ENCODE measurements at regions not wholly inside any gene's neighbourhood (a gene's known extent, or its start where the extent isn't known, plus 50 kb on each side); places are given as distances from the start of the nearest gene placed in this dataset.

DNA sequence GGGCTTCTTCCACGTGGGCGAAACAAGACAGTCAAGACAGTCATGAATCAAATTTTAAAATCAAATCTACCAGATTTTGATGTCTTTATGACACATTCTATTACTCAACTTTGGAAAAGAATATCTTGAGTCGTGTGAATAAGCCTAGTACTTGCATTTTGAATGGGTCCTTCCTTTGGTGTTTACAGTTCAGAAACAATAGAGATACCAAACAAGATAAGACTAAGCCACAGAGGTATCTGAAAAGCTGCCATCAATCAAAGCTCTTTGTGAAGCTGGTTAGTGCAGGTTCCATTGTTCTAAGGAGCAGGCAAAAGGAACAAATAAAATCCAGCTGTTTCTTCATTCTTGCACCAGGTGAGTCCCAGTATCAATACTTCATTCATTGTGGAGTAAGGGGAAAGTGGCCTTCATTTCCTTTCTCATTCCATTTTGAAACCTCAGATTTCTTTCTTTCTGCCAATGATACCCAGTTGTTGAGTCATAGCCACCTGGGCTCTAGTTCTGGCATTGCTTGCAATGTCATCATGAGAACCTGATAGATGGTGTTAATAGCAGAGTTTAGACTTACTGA lies 151.7 kb upstream of the L3MBTL4 start:
- TF ChIP-seq, protein P1, sequence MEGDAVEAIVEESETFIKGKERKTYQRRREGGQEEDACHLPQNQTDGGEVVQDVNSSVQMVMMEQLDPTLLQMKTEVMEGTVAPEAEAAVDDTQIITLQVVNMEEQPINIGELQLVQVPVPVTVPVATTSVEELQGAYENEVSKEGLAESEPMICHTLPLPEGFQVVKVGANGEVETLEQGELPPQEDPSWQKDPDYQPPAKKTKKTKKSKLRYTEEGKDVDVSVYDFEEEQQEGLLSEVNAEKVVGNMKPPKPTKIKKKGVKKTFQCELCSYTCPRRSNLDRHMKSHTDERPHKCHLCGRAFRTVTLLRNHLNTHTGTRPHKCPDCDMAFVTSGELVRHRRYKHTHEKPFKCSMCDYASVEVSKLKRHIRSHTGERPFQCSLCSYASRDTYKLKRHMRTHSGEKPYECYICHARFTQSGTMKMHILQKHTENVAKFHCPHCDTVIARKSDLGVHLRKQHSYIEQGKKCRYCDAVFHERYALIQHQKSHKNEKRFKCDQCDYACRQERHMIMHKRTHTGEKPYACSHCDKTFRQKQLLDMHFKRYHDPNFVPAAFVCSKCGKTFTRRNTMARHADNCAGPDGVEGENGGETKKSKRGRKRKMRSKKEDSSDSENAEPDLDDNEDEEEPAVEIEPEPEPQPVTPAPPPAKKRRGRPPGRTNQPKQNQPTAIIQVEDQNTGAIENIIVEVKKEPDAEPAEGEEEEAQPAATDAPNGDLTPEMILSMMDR (IDR thresholded peaks at IDR 0.05; ENCODE audit: low read length) = no peak
- TF ChIP-seq EZH2 (IDR thresholded peaks at IDR 0.05; ENCODE audit: borderline replicate concordance, low read length) = no peak

Data from OCI-LY1 (cell line).